H9 (cell line): ENCODE measurements at regions not wholly inside any gene's neighbourhood (a gene's known extent, or its start where the extent isn't known, plus 50 kb on each side); places are given as distances from the start of the nearest gene placed in this dataset.

ENCODE experiments used
- DNase-seq: peaks from one replicate; pipeline ENCODE4 v3.0.0-alpha.2; 2017
- H2AFZ ChIP-seq: one replicate; pipeline ENCODE4 v1.6.1; 2013; ENCODE audit warnings: mild to moderate bottlenecking, low read length, control low read depth, moderate library complexity
- H2AK5ac ChIP-seq: 2 replicates; pipeline ENCODE4 v1.6.1; 2013; ENCODE audit warnings: low read length, control low read depth, mixed read lengths; ENCODE audit not compliant: insufficient read length
- H2BK120ac ChIP-seq: one replicate; pipeline ENCODE4 v1.6.1; 2013; ENCODE audit warnings: low read depth, mild to moderate bottlenecking, low read length, control low read depth, inconsistent platforms; ENCODE audit not compliant: poor library complexity, severe bottlenecking
- H2BK12ac ChIP-seq: 2 replicates; pipeline ENCODE4 v1.6.1; 2013; ENCODE audit warnings: low read length, control low read depth, mixed read lengths, low read depth; ENCODE audit not compliant: insufficient read length
- H2BK15ac ChIP-seq: 2 replicates; pipeline ENCODE4 v1.6.1; 2013; ENCODE audit warnings: low read depth, low read length, control low read depth
- H2BK20ac ChIP-seq: one replicate; pipeline ENCODE4 v1.6.1; 2013; ENCODE audit warnings: low read depth, mild to moderate bottlenecking, low read length, control low read depth, inconsistent platforms; ENCODE audit not compliant: poor library complexity, severe bottlenecking
- H2BK5ac ChIP-seq: 2 replicates; pipeline ENCODE4 v1.6.1; 2013; ENCODE audit warnings: low read length, control low read depth, mixed read lengths; ENCODE audit not compliant: insufficient read length
- H3K14ac ChIP-seq: 2 replicates; pipeline ENCODE4 v1.6.1; 2013; ENCODE audit warnings: low read length, control low read depth; ENCODE audit not compliant: insufficient read depth
- H3K18ac ChIP-seq: 2 replicates; pipeline ENCODE4 v1.6.1; 2013; ENCODE audit warnings: low read depth, mild to moderate bottlenecking, mixed read lengths, low read length, control low read depth; ENCODE audit not compliant: insufficient read length
- H3K23ac ChIP-seq: 2 replicates; pipeline ENCODE4 v1.6.1; 2013; ENCODE audit warnings: low read length, control low read depth, mixed read lengths, low read depth; ENCODE audit not compliant: insufficient read length
- H3K23me2 ChIP-seq: 2 replicates; pipeline ENCODE4 v1.6.1; 2013; ENCODE audit warnings: low read depth, mild to moderate bottlenecking, mixed read lengths, low read length, control low read depth; ENCODE audit not compliant: insufficient read length, poor library complexity, severe bottlenecking
- H3K27ac ChIP-seq: 2 replicates; pipeline ENCODE4 v1.5.1; 2013; ENCODE audit warnings: low read length, control low read depth, mixed read lengths, low read depth; ENCODE audit not compliant: insufficient read length
- H3K27me3 ChIP-seq: 2 replicates; pipeline ENCODE4 v1.6.1; 2013; ENCODE audit warnings: low read length, control low read depth, inconsistent platforms; ENCODE audit not compliant: insufficient read depth
- H3K4ac ChIP-seq: 2 replicates; pipeline ENCODE4 v1.6.1; 2013; ENCODE audit warnings: low read depth, mild to moderate bottlenecking, control low read depth, inconsistent platforms, low read length, moderate library complexity
- H3K4me1 ChIP-seq: 2 replicates; pipeline ENCODE4 v1.6.1; 2013; ENCODE audit warnings: low read length, control low read depth, inconsistent platforms; ENCODE audit not compliant: insufficient read depth
- H3K4me2 ChIP-seq: 2 replicates; pipeline ENCODE4 v1.6.1; 2013; ENCODE audit warnings: low read length, control low read depth, mixed read lengths; ENCODE audit not compliant: insufficient read length, insufficient read depth
- H3K56ac ChIP-seq: 2 replicates; pipeline ENCODE4 v1.6.1; 2013; ENCODE audit warnings: low read depth, mild to moderate bottlenecking, mixed read lengths, low read length, control low read depth; ENCODE audit not compliant: insufficient read length
- H3K79me1 ChIP-seq: 2 replicates; pipeline ENCODE4 v1.6.1; 2013; ENCODE audit warnings: low read depth, mild to moderate bottlenecking, moderate library complexity, low read length, control low read depth, inconsistent platforms; ENCODE audit not compliant: insufficient read depth, poor library complexity, severe bottlenecking
- H3K79me2 ChIP-seq: 2 replicates; pipeline ENCODE4 v1.6.1; 2013; ENCODE audit warnings: low read length, control low read depth, inconsistent platforms; ENCODE audit not compliant: insufficient read depth
- H3K9ac ChIP-seq: 2 replicates; pipeline ENCODE4 v1.6.1; 2013; ENCODE audit warnings: low read length, control low read depth, mixed read lengths; ENCODE audit not compliant: insufficient read length; ENCODE audit errors: extremely low read depth
- H3K9me3 ChIP-seq: one replicate; pipeline ENCODE4 v1.6.1; 2013; ENCODE audit warnings: low read depth, low read length, inconsistent platforms; ENCODE audit not compliant: control insufficient read depth
- H3T11ph ChIP-seq: one replicate; pipeline ENCODE4 v1.6.1; 2013; ENCODE audit warnings: mild to moderate bottlenecking, low read length, control low read depth, inconsistent platforms
- H4K20me1 ChIP-seq: one replicate; pipeline ENCODE4 v1.6.1; 2013; ENCODE audit not compliant: control insufficient read depth, insufficient read length, insufficient read depth
- H4K5ac ChIP-seq: 2 replicates; pipeline ENCODE4 v1.6.1; 2013; ENCODE audit warnings: low read depth, mild to moderate bottlenecking, mixed read lengths, low read length, control low read depth; ENCODE audit not compliant: insufficient read length
- H4K8ac ChIP-seq: replicated peaks from 2 replicates; pipeline ENCODE4 v1.6.1; 2013; ENCODE audit warnings: low read length, control low read depth, mixed read lengths, low read depth; ENCODE audit not compliant: insufficient read length
- H4K91ac ChIP-seq: 2 replicates; pipeline ENCODE4 v1.6.1; 2013; ENCODE audit warnings: low read depth, mild to moderate bottlenecking, moderate library complexity, mixed read lengths, low read length, control low read depth; ENCODE audit not compliant: insufficient read length
- H3K27ac Mint-ChIP-seq, 3 experiments: 2 replicates in 2 of 3; 3 replicates in 1 of 3; pipeline ENCODE4 v1.8.0; 2020 to 2021; ENCODE audit warnings: mixed read lengths in 3 of 3, mild to moderate bottlenecking in 1 of 3, moderate library complexity in 1 of 3
- H3K27me3 Mint-ChIP-seq: 2 replicates; pipeline ENCODE4 v1.8.0; 2021; ENCODE audit warnings: low read depth, mild to moderate bottlenecking, moderate library complexity, mixed read lengths
- H3K36me3 Mint-ChIP-seq, 3 experiments: 2 replicates in 2 of 3; 3 replicates in 1 of 3; pipeline ENCODE4 v1.8.0; 2020 to 2021; ENCODE audit warnings: low read depth in 3 of 3, mixed read lengths in 3 of 3; ENCODE audit not compliant: insufficient read depth in 1 of 3
- H3K4me1 Mint-ChIP-seq, 2 experiments: 2 replicates each; pipeline ENCODE4 v1.8.0; 2020; ENCODE audit warnings: mixed read lengths in 2 of 2
- H3K4me3 Mint-ChIP-seq, 2 experiments: 2 replicates in 1 of 2; 3 replicates in 1 of 2; pipeline ENCODE4 v1.8.0; 2020 to 2021; ENCODE audit warnings: mild to moderate bottlenecking in 2 of 2, mixed read lengths in 2 of 2, moderate library complexity in 1 of 2
- H3K9me3 Mint-ChIP-seq, 2 experiments: 2 replicates in 1 of 2; 3 replicates in 1 of 2; pipeline ENCODE4 v1.8.0; 2020; ENCODE audit warnings: mild to moderate bottlenecking in 2 of 2, mixed read lengths in 2 of 2, moderate library complexity in 1 of 2
- whole genome bisulfite sequencing: extraction: QIAGEN DNeasy Blood & Tissue Kit; methylation state at CpG from one replicate; pipeline ENCODE4 v1.1.7; 2013; ENCODE audit warnings: missing lambda C conversion rate, low lambda C conversion rate, mixed read lengths; ENCODE audit not compliant: insufficient read length; ENCODE audit errors: extremely low coverage; 5-methylcytosine and 5-hydroxymethylcytosine counted together
- TF ChIP-seq, protein P1 (sequence below): fragments of 200-600 bp; sonication (generic); conservative IDR thresholded peaks from 3 replicates; pipeline ENCODE4 v1.8.0; 2021; ENCODE audit warnings: antibody characterized with exemption, mild to moderate bottlenecking

DNA sequence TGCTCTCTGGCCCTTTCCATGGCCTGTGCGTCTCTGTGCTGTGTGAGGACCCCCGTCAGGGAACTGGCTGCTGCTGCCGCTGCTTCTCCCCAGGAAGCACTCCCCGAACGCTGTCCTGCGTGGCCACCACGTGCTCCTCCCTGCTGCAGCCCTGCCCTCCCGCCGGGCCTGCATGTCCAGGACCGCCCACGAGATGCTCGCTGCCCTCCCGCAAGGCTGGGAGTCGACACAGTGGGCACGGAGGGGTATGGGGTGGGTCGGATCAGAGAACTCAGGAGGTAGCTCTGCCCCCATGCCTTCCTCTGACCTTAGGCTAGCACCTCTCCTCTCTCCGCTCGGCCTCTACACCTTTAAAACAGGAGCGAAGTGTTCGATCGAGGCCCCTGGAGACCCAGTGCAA is 171.9 kb upstream of the AJAP1 start:
- Histone ChIP-seq H3K9ac (no peak overlapping the region), H3T11ph (no peak overlapping the region), H3K79me2 (no peaks in the 10 kb centered on the region), H3K9me3 (peaks cover under 1% of the 10 kb centered on the region), H4K5ac (no peak overlapping the region), H3K27me3 (no peaks in the 10 kb centered on the region), H2BK5ac (no peak overlapping the region), H3K4me2 (no peak overlapping the region), H3K18ac (no peak overlapping the region), H4K8ac (no peak overlapping the region), H2BK120ac (no peak overlapping the region), H2AFZ (no peak overlapping the region), H3K4ac (no peak overlapping the region), H3K56ac (no peak overlapping the region), H4K91ac (no peak overlapping the region), H3K23ac (no peak overlapping the region), H3K79me1 (no peaks in the 10 kb centered on the region), H2BK20ac (no peak overlapping the region), H2BK15ac (no peak overlapping the region), H2BK12ac (no peak overlapping the region), H4K20me1 (no peaks in the 10 kb centered on the region), H3K27ac (no peak overlapping the region), H3K14ac (no peak overlapping the region), H3K4me1 (no peaks in the 10 kb centered on the region; the same call in 1 of the 2 replicates), H2AK5ac (no peak overlapping the region), H3K23me2 (no peaks in the 10 kb centered on the region)
- Mint-ChIP-seq H3K9me3 (peaks cover 5 to 6% of the 10 kb centered on the region in 2 experiments), H3K27me3 (peaks cover 3% of the 10 kb centered on the region), H3K4me3 (no peak overlapping the region), H3K4me1 (peaks cover 7 to 9% of the 10 kb centered on the region in 2 experiments), H3K27ac (peak overlapping the region in 1 of 3 experiments; percentile 87; a peak in 1 of 7 replicates), H3K36me3 (no peaks in the 10 kb centered on the region; a peak in 1 of 7 replicates)
- TF ChIP-seq, protein P1, sequence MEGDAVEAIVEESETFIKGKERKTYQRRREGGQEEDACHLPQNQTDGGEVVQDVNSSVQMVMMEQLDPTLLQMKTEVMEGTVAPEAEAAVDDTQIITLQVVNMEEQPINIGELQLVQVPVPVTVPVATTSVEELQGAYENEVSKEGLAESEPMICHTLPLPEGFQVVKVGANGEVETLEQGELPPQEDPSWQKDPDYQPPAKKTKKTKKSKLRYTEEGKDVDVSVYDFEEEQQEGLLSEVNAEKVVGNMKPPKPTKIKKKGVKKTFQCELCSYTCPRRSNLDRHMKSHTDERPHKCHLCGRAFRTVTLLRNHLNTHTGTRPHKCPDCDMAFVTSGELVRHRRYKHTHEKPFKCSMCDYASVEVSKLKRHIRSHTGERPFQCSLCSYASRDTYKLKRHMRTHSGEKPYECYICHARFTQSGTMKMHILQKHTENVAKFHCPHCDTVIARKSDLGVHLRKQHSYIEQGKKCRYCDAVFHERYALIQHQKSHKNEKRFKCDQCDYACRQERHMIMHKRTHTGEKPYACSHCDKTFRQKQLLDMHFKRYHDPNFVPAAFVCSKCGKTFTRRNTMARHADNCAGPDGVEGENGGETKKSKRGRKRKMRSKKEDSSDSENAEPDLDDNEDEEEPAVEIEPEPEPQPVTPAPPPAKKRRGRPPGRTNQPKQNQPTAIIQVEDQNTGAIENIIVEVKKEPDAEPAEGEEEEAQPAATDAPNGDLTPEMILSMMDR, result no peak
- WGBS, result no CpG with 5 or more reads among the region's 21 CpGs
- no peak for DNase-seq
